B cell (primary cell): ENCODE measurements at regions not wholly inside any gene's neighbourhood (a gene's known extent, or its start where the extent isn't known, plus 50 kb on each side); places are given as distances from the start of the nearest gene placed in this dataset.

Experiments used
- ATAC-seq: fragments of 200-7000 bp; cut with Tn5 transposase; one replicate; pipeline ENCODE4 v1.10.0; 2021; ENCODE audit warnings: low read depth, mild to moderate bottlenecking, moderate number of reproducible peaks, moderate library complexity
- CTCF ChIA-PET: fragments of 350-600 bp; sonication (Branson Sonifier 250); formaldehyde crosslinking; loops from one replicate; lab custom pipeline; 2021; ENCODE audit warnings: antibody characterized with exemption, inconsistent platforms; lab: Charles Lee
- POLR2A ChIA-PET: fragments of 350-600 bp; sonication (Branson Sonifier 250); formaldehyde crosslinking; loops from one replicate; lab custom pipeline; 2021; ENCODE audit warnings: antibody characterized with exemption; lab: Charles Lee
- DNase-seq: peaks from one replicate; pipeline ENCODE4 v3.0.0; 2013
- H2AFZ ChIP-seq: 2 replicates; pipeline ENCODE4 v1.6.1; 2012; ENCODE audit warnings: mild to moderate bottlenecking, low read depth, low read length; ENCODE audit not compliant: insufficient read depth, poor library complexity, severe bottlenecking
- H3K27ac ChIP-seq, 2 donors: 1 replicate in 1 of 2; 2 replicates in 1 of 2; pipeline ENCODE4 v1.5.1; 2012 to 2013; ENCODE audit warnings: low read length in 2 of 2, mild to moderate bottlenecking in 2 of 2, moderate library complexity in 1 of 2
- H3K27me3 ChIP-seq, 4 experiments: fragments of 200-600 bp in 1 of 4; sonication (generic) in 1 of 4; replicated peaks in 1 of 4; 1 replicate in 2 of 4; 2 replicates in 2 of 4; pipeline versions ENCODE4 v1.6.1 to v1.7.0; 2013 to 2016; ENCODE audit warnings: low read length in 3 of 4, mild to moderate bottlenecking in 2 of 4, mixed read lengths in 1 of 4, moderate library complexity in 1 of 4; ENCODE audit not compliant: insufficient read depth in 4 of 4, control insufficient read depth in 3 of 4; ENCODE audit errors: control extremely low read depth in 1 of 4
- H3K36me3 ChIP-seq, 2 experiments: replicated peaks in 1 of 2; 1 replicate in 1 of 2; 2 replicates in 1 of 2; pipeline versions ENCODE4 v1.6.1 to v1.7.1; 2013; ENCODE audit warnings: low read length in 1 of 2; ENCODE audit not compliant: insufficient read depth in 2 of 2, control insufficient read depth in 1 of 2; ENCODE audit errors: control extremely low read depth in 1 of 2, extremely low read depth in 1 of 2
- H3K4me1 ChIP-seq, 2 donors: fragments of 200-600 bp in 1 of 2; sonication (generic) in 1 of 2; 1 replicate in 1 of 2; 2 replicates in 1 of 2; pipeline versions ENCODE4 v1.5.1 to v1.6.1; 2013 to 2017; ENCODE audit warnings: low read length in 2 of 2; ENCODE audit not compliant: control insufficient read depth in 2 of 2, insufficient read depth in 2 of 2
- H3K4me2 ChIP-seq: replicated peaks from 2 replicates; pipeline ENCODE3; 2012; ENCODE audit warnings: mild to moderate bottlenecking, low read depth, low read length; ENCODE audit not compliant: poor library complexity, severe bottlenecking
- H3K4me3 ChIP-seq, 5 experiments: fragments of 200-600 bp in 1 of 5; sonication (generic) in 1 of 5; 1 replicate in 3 of 5; 2 replicates in 2 of 5; pipeline versions ENCODE4 v1.5.1 to v1.7.0; 2011 to 2016; ENCODE audit warnings: low read length in 4 of 5, mild to moderate bottlenecking in 4 of 5, low read depth in 2 of 5, control low read depth in 1 of 5, moderate library complexity in 1 of 5; ENCODE audit not compliant: insufficient read depth in 1 of 5; ENCODE audit errors: control extremely low read depth in 1 of 5, extremely low read depth in 1 of 5
- H3K79me2 ChIP-seq: fragments of 200-600 bp; sonication (generic); one replicate; pipeline ENCODE4 v1.6.0; 2016; ENCODE audit warnings: low read length; ENCODE audit not compliant: control insufficient read depth, insufficient read depth
- H3K9ac ChIP-seq: fragments of 200-600 bp; sonication (generic); 2 replicates; pipeline ENCODE4 v1.6.1; 2017; ENCODE audit warnings: mild to moderate bottlenecking, low read length, moderate library complexity
- H3K9me3 ChIP-seq, 3 donors: one replicate each; pipeline versions ENCODE4 v1.6.1 to v1.7.1; 2013; ENCODE audit warnings: low read length in 2 of 3; ENCODE audit not compliant: control insufficient read depth in 2 of 3, insufficient read depth in 1 of 3; ENCODE audit errors: control extremely low read depth in 1 of 3
- H4K20me1 ChIP-seq: 2 replicates; pipeline ENCODE4 v1.6.0; 2012; ENCODE audit warnings: mild to moderate bottlenecking, low read length; ENCODE audit not compliant: insufficient read depth, control insufficient read depth, poor library complexity, severe bottlenecking
- H3K27ac Mint-ChIP-seq: one replicate; pipeline ENCODE4 v1.8.0; 2021; ENCODE audit warnings: mixed read lengths
- H3K27me3 Mint-ChIP-seq: one replicate; pipeline ENCODE4 v1.8.0; 2021; ENCODE audit warnings: mixed read lengths
- H3K4me1 Mint-ChIP-seq: one replicate; pipeline ENCODE4 v1.8.0; 2021; ENCODE audit warnings: mixed read lengths
- H3K4me3 Mint-ChIP-seq: one replicate; pipeline ENCODE4 v1.8.0; 2021; ENCODE audit warnings: mixed read lengths
- H3K9me3 Mint-ChIP-seq: one replicate; pipeline ENCODE4 v1.8.0; 2022; ENCODE audit warnings: mixed read lengths; ENCODE audit not compliant: insufficient read depth
- EZH2 ChIP-seq: IDR thresholded peaks from 2 replicates; pipeline ENCODE4 v1.6.1; 2012; ENCODE audit warnings: borderline replicate concordance, low read depth, mild to moderate bottlenecking, moderate library complexity, low read length; ENCODE audit not compliant: insufficient read depth, poor library complexity, severe bottlenecking
- WGBS: methylation state at CpG from one replicate; pipeline ENCODE4 v1.1.5; 2013; ENCODE audit warnings: missing lambda C conversion rate; ENCODE audit not compliant: insufficient coverage; 5-methylcytosine and 5-hydroxymethylcytosine counted together
- intact Hi-C: fragments of 100-400 bp; cut with micrococcal nuclease; formaldehyde crosslinking; loops from one replicate; pipeline ENCODE4 v1.10.0; 2022
- TF ChIP-seq, protein P1 (sequence below): fragments of 200-600 bp; IDR thresholded peaks from one replicate; pipeline ENCODE4 v1.8.0; 2022; ENCODE audit warnings: antibody characterized with exemption, mild to moderate bottlenecking

DNA sequence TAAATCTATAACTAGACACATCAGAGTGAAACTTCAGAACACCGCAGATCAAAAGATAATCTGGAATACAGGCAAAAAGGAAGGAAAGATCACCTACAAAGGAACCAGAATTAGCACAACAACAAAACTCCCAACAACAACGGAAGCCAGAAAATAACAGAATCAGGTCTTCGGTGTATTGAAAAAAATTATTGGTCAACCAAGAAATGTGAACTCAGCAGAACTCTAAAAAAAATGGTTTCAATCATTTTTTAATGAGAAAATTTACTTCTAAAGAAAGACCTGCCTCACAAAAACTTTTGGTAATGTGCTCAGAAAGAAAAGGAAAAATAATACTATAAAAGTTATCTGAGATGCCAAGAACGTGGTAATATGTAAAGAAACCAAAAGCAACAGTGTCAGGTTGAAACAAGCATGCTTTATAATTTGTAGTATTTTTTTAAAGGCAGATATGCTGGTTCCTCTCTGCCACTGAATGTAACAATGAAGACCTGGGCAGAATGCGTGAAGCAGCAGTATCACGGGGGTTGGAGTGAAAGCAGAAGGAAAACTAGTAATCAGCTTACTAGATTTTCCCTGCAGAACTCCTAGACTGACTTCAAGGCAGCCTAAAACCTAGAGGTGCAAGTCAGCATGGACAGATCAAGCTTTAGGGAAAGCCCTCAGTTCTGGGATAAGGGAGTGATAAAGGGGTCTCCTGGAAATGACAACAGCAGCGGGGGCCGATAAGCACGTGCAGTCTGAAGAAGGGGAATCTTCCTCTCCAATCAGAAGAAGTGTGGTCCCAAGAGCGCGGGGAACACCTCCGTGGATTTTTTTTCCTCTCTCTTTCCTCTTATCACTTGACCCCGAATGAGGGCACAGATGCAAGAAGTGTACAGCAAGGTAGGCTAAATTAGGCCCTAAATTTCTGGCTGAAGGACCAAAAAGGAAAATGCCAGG lies 80.9 kb upstream of the TEKT1 start:
- POLR2A ChIA-PET = no interaction called here
- no peak overlapping the region for H3K4me3 ChIP-seq
- H3K36me3 ChIP-seq = no peaks in the 10 kb centered on the region
- Mint-ChIP-seq H3K9me3 (no peaks in the 10 kb centered on the region), H3K27ac (no peak overlapping the region), H3K4me3 (no peak overlapping the region), H3K4me1 (peaks cover 14% of the 10 kb centered on the region), H3K27me3 (peaks cover 18% of the 10 kb centered on the region)
- no peak overlapping the region for H3K9ac ChIP-seq
- H3K27ac ChIP-seq = no peak overlapping the region
- peaks cover 0 to 10% (median 4%) of the 10 kb centered on the region in 4 experiments for H3K27me3 ChIP-seq
- DNase-seq (peak; percentile 39), ATAC-seq (no peak)
- no peak overlapping the region for H3K4me2 ChIP-seq
- peaks cover 5 to 11% of the 10 kb centered on the region in 2 donors for H3K4me1 ChIP-seq
- H2AFZ ChIP-seq = no peak overlapping the region
- no peaks in the 10 kb centered on the region for H3K9me3 ChIP-seq
- intact Hi-C loops = loop anchor here (1.0 to 2.0 kb wide), 3 partner anchors 110 to 224 kb away; no protein-coding TSS in a partner anchor
- WGBS = no CpG with 5 or more reads among the region's 13 CpGs
- H3K79me2 ChIP-seq = no peaks in the 10 kb centered on the region
- H4K20me1 ChIP-seq = no peaks in the 10 kb centered on the region
- CTCF ChIA-PET = interaction anchor here (0.6 to 4.9 kb wide), 7 partner anchors 9 to 140 kb away, joined by 3 to 147 read pairs (median 4); partner anchors contain the start of gene BCL6B
- no peak for TF ChIP-seq EZH2
- TF ChIP-seq, protein P1, sequence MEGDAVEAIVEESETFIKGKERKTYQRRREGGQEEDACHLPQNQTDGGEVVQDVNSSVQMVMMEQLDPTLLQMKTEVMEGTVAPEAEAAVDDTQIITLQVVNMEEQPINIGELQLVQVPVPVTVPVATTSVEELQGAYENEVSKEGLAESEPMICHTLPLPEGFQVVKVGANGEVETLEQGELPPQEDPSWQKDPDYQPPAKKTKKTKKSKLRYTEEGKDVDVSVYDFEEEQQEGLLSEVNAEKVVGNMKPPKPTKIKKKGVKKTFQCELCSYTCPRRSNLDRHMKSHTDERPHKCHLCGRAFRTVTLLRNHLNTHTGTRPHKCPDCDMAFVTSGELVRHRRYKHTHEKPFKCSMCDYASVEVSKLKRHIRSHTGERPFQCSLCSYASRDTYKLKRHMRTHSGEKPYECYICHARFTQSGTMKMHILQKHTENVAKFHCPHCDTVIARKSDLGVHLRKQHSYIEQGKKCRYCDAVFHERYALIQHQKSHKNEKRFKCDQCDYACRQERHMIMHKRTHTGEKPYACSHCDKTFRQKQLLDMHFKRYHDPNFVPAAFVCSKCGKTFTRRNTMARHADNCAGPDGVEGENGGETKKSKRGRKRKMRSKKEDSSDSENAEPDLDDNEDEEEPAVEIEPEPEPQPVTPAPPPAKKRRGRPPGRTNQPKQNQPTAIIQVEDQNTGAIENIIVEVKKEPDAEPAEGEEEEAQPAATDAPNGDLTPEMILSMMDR = no peak
